Activated CD8-positive, alpha-beta memory T cell treated with anti-CD3 and anti-CD28 coated beads for 36 hours (primary cell): ENCODE measurements at regions not wholly inside any gene's neighbourhood (a gene's known extent, or its start where the extent isn't known, plus 50 kb on each side); places are given as distances from the start of the nearest gene placed in this dataset.

ENCODE experiments used
- CTCF ChIA-PET: fragments of 350-600 bp; sonication (Branson Sonifier 250); formaldehyde crosslinking; loops from one replicate; lab custom pipeline; 2021; ENCODE audit warnings: antibody characterized with exemption; lab: Charles Lee
- POLR2A ChIA-PET: fragments of 350-600 bp; sonication (Branson Sonifier 250); formaldehyde crosslinking; loops from one replicate; lab custom pipeline; 2021; ENCODE audit warnings: antibody characterized with exemption; lab: Charles Lee

DNA sequence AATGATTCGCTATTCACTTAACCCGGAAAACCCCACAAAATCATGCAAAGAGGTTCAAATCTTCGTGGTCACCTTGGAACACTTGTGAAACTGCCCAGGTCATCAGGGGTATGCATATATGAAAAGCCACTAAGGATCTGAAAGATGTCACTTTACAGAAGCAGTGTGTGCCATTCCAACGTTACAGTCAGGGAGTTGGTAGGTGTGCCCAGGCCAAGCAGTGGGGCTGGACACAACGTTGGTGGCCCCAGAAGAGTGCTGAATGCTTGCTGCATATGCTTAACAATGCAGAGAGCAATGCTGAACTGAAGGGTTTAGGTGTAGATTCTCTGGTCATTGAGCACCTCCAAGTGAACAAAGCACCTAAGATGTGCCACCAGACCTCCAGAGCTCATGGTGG is 51.1 kb upstream of the EIF5 start:
- POLR2A ChIA-PET = no interaction called here
- CTCF ChIA-PET = no interaction called here

DNA sequence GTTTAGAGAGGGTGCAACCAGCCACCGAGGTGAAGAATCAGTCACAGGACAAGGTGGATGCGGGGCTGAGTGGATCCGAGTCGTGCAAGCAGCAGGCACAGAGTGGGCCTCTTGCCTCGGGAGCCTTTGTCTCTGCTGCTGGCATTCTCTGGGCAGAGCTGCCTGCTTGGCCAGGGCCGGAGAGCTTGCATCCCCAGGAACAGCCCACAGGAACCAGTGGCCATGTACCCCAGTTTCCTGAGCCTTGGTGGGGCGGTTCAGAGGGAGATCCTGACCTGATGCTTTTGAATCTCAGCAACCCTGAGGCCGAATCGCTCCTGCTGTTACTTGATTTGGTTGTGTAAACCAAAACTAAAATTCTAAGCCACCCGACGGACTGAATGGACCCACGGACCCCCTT is 50.1 kb upstream of the EIF5 start:
- ChIA-PET POLR2A (no interaction called here), CTCF (no interaction called here)
